ENCODE measurements at regions not wholly inside any gene's neighbourhood (a gene's known extent, or its start where the extent isn't known, plus 50 kb on each side); places are given as distances from the start of the nearest gene placed in this dataset.

GRCh38 chr13:75124415-75124814 is 357.6 kb downstream of the TBC1D4 start:
- TF ChIP-seq RCOR1 (IDR thresholded peaks at IDR 0.05; ENCODE audit: borderline replicate concordance in 1 of 2, low read depth in 2 of 2, low read length in 2 of 2) (no peak), EZH2 (IDR thresholded peaks at IDR 0.05; ENCODE audit: borderline replicate concordance, low read depth, low read length) (no peak), CTCF (IDR thresholded peaks at IDR 0.05 in 2 of 3, conservative IDR thresholded peaks at IDR 0.05 in 1 of 3; ENCODE audit: insufficient read depth in 2 of 3, low read depth in 1 of 3, low read length in 3 of 3) (no peak), SUPT5H (IDR thresholded peaks at IDR 0.05) (no peak), ZBTB33 (CRISPR knock-in tag; IDR thresholded peaks at IDR 0.05) (no peak), PHB2 (IDR thresholded peaks at IDR 0.05; ENCODE audit: low read depth) (no peak), GABPA (tag; conservative IDR thresholded peaks at IDR 0.05; ENCODE audit: low read depth) (no peak), MLX (CRISPR knock-in tag; conservative IDR thresholded peaks at IDR 0.05) (no peak), ZC3H11A (IDR thresholded peaks at IDR 0.05; ENCODE audit: low read depth, low read length) (no peak), DPF2 (IDR thresholded peaks at IDR 0.05) (no peak), RAD21 (CRISPR knock-in tag; conservative IDR thresholded peaks at IDR 0.05 in 1 of 2, IDR thresholded peaks at IDR 0.05 in 1 of 2) (no peak), SMC3 (conservative IDR thresholded peaks at IDR 0.05; ENCODE audit: insufficient read depth, low read depth, low read length) (no peak)

Data from K562 (cell line).